Erythroblast (primary cell): ENCODE measurements at regions not wholly inside any gene's neighbourhood (a gene's known extent, or its start where the extent isn't known, plus 50 kb on each side); places are given as distances from the start of the nearest gene placed in this dataset.

Experiments used
- GATA1 ChIP-seq: IDR thresholded peaks from 2 replicates; pipeline ENCODE4 v1.6.1; 2011; ENCODE audit warnings: low read depth, mild to moderate bottlenecking, control low read depth, low read length, moderate library complexity
- POLR2A ChIP-seq: IDR thresholded peaks from 2 replicates; pipeline ENCODE4 v1.6.1; 2011; ENCODE audit warnings: mild to moderate bottlenecking, low read length

DNA sequence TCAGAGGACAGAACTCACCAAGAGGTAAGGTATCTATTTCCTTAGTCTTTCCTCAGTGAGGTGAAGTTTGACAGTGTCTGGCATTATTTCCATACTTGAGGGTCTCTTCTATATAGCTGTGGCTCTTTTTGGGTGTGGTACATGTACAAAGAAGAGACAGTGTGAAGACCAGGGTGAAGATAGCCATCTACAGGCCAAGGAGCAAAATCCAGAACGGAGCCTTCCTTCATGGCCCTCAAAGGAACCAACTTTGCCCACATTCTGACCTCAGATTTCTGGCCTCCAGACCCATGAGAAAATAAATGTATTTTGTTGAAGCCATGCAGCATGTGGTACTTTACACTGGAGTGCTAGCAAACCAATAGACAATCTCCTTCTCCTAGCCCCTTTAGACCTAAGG, 858.5 kb upstream of the B3GALT2 start:
- TF ChIP-seq POLR2A = no peak
- no peak for TF ChIP-seq GATA1
